HG03520 (cell line): ENCODE measurements at regions not wholly inside any gene's neighbourhood (a gene's known extent, or its start where the extent isn't known, plus 50 kb on each side); places are given as distances from the start of the nearest gene placed in this dataset.
"Not testable (repeated sequence)": the region's sequence is repeated elsewhere in the genome, so short reads cannot be mapped to it uniquely, and the experiment has no call there.

Experiments used
- ATAC-seq: cut with Tn5 transposase; IDR thresholded peaks from one replicate; pipeline ENCODE4 v1.9.1; 2021; ENCODE audit warnings: mild to moderate bottlenecking, moderate library complexity; ENCODE audit not compliant: unreplicated experiment

DNA sequence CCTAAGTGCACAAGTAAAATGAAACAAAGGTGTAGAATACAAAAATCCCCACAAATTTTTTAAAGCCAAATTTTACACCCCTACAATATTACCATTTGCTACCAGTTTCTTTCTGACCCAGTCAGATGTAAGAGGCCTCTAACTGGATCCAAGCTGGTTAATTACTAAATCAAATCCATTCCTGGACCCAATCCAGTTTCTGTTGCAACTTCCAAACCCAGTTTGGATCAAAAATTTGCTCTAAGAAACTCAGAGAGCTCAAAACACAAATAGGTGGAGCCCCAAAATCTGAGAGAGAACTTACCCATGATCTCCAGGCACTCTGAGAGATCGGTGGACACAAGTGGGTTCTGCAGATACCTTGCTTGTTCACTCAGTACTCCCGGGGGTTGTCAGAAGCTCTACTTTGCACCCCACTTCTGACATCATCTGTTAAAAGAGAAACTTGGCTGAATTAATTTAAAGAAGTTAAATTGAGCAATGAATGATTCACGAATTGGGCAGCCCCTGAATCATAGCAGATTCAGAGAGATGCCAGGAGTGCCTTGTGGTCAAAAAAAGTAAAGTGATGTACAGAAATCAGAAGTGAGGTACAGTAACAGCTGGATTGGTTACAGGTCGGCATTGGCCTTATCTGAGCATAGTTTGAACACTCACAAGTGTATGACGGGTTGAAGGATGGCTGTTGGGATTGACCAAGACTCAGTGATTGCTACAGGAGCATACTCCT lies 448.0 kb downstream of the KCNT2 start:
- ATAC-seq = no peak

DNA sequence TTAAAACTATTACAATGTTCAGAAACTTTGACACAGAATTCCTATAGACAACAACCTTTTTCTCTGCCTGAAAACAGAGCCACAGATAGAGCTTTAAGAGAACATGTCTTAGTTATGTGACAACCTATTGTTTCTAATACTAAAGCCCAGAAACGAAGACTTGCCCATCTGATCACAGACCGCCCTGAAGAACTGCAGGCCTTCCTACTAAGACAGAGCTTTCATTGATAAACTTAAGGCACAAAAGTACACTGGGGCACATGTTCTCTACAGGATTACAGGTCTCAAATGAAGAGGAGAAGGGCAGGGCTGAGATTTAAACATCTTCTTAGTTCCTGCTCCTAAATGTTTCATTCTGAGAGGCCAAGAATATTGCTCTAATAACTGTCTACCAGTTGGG lies 452.7 kb downstream of the KCNT2 start:
- no peak for ATAC-seq

- ATAC-seq = peak; percentile 54
Observed at GRCh38 chr1:196152975-196153374, 455.3 kb downstream of the KCNT2 start.

DNA sequence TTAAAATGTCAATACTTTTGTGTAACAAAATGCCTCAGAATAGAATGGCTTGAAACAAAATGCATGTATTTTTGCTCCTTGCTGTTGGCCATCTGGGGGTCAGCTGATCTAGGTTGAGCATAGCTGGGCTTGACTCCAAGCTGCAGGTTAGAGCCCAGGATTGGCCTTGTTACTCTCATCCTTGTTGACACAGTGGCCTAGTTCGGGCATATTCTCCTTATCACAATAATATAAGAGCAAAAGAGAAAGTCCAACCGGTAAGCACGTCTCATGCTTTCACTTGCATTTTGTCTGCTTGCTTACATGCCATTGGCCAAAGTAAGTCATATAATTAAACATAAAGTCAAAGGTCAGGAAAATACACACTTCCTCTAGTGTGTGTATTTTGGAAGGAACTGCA lies 456.2 kb downstream of the KCNT2 start:
- no peak for ATAC-seq

DNA sequence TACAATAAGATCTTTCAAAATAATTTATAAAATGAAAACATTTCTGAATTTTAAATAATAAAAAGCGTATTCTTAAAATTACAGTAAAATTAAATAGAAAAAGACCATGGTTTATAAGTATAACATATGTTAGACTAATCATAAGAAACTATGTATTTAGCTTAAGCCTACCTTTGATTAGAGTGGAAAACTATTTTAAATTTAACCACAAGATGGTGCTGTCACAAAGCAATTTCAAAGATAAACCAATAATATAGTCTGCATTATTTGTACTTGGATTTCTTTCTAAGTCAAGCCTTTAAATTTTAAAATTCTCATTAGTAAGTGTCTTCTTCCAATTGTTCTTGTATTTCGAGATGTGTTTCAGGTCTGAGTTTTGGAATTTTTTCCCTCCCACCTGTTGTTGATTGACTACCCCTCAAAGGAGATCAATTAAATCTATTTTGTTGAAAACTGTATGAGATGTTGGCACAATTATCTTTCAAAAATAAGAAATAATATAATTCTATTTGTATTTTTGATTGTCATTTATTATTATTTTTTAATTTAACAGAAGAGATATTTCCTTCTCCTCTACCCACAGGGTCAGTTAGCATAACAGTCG lies 459.8 kb downstream of the KCNT2 start:
- peak; percentile 61 for ATAC-seq

DNA sequence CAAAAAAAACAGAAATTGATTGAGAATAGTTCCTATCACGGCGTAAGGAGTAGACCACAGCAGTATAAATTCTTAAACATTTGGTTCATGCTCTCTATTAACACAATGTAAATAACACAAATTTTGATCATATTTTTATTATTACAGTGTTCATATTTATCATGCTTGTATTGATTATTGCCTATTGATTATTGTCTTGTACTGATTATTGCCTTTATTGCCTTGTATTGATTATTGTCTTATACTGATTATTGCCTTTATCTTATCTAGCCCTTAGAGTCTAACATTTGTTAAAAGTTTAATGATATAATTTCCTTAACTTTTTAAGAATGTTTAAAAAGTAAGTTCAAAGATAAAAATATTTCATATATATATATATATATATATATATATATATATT lies 460.7 kb downstream of the KCNT2 start:
- no peak for ATAC-seq

DNA sequence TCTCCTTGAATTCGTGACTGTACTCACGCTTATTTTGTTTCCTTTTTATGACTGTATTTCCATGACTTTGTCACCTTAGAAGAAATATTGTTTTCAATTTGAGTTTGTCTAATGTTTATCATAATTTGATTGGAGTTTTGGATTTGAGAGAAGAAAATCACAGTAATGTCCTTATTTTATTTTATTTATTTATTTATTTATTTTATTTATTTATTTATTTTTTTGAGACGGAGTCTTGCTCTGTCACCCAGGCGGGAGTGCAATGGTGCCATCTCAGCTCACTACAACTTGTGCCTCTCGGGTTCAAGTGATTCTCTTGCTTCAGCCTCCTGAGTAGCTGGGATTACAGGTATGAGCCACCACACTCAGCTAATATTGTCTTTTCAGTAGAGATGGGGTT lies 463.1 kb downstream of the KCNT2 start:
- ATAC-seq = not testable (repeated sequence)

- no peak for ATAC-seq
Observed at GRCh38 chr1:196144588-196144987, 463.7 kb downstream of the KCNT2 start.

- no peak for ATAC-seq
Observed at GRCh38 chr1:196143602-196144342, 464.5 kb downstream of the KCNT2 start.

- ATAC-seq = no peak
Observed at GRCh38 chr1:196142111-196142640, 466.1 kb downstream of the KCNT2 start.

DNA sequence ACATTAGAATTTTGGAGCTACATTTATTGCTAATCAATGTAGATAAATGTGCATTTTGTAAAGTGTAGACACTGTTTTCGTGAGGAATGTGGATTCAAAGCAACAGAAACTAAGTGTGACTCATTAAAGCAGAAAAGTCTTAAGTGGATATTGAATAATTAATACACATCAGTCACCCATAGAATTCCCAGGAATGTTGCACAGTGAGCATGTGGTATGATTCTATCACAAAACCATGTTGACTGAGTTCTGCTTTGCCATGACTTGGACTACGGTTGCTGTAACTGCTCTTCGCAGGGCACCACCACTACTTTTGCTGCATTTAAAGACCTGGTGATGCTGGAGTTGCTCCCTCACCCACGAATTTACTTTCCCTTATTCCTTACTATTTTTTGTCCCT lies 471.8 kb downstream of the KCNT2 start:
- no peak for ATAC-seq

- no peak for ATAC-seq
Observed at GRCh38 chr1:196131691-196132090, 476.5 kb downstream of the KCNT2 start.

- no peak for ATAC-seq
Observed at GRCh38 chr1:196128835-196129234, 479.4 kb downstream of the KCNT2 start.

DNA sequence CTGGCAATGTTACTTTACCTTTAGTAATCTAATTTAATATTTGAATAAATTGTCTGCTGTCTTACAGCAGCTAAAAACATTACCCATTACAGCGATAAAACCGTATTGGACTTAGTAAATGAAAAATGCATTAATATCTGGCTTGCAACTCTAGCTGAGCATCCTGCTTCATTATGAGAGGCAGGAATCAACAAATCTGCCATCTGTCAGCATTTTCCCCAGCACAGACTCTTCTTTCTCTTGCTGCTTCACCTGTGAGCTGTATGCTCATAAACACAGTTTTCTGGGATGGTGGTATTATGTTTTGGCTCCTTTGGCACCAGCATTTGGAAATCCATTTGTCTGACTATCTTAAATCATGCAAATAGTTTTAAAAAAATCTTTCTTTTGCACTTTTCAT lies 487.1 kb downstream of the KCNT2 start:
- ATAC-seq = no peak

- no peak for ATAC-seq
Observed at GRCh38 chr1:196115646-196116045, 492.6 kb downstream of the KCNT2 start.

GRCh38 chr1:196114193-196114592 lies 494.0 kb downstream of the KCNT2 start:
- no peak for ATAC-seq

- ATAC-seq = not testable (repeated sequence)
Observed at GRCh38 chr1:196108990-196109389, 499.2 kb downstream of the KCNT2 start.

GRCh38 chr1:196105901-196106300 lies 502.3 kb downstream of the KCNT2 start:
- no peak for ATAC-seq

DNA sequence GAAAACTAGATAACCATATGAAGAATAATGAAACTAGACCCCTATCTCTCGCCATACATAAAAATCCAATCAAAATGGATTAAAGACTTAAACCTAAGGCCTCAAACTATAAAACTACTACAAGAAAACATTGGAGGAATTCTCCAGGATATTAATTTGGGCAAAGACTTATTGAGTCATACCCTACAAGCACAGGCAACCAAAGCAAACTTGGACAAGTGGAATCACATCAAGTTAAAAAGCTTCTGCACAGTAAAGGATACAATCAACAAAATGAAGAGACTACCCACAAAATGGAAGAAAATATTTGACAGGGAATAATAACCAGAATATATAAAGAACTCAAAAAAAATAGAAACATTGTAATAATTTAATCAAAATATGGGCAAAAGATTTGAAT lies 505.4 kb downstream of the KCNT2 start:
- ATAC-seq = no peak

- no peak for ATAC-seq
Observed at GRCh38 chr1:196098000-196098399, 510.2 kb downstream of the KCNT2 start.

GRCh38 chr1:196094821-196095220 lies 513.4 kb downstream of the KCNT2 start:
- ATAC-seq = no peak
